K562 (cell line): ENCODE measurements at regions not wholly inside any gene's neighbourhood (a gene's known extent, or its start where the extent isn't known, plus 50 kb on each side); places are given as distances from the start of the nearest gene placed in this dataset.

Experiments
- ATAC-seq: fragments of 200-7000 bp; cut with Tn5 transposase; 3 replicates; pipeline ENCODE4 v1.9.1; 2020; ENCODE audit warnings: moderate library complexity
- BruUV-seq: library from RNA; stranded (reverse); fragments of 400-500 nt; replicated peaks from 2 replicates; lab custom pipeline; 2021; lab: Mats Ljungman, UMichigan
- CTCF ChIA-PET: fragments of 300-600 bp; formaldehyde crosslinking; extraction: SDS; loops from one replicate; lab custom pipeline; 2021; ENCODE audit warnings: low intra/inter-chr PET ratio; lab: Yijun Ruan, JAX
- POLR2A ChIA-PET: fragments of 300-600, 350-650 bp; sonication (Branson Sonifier 250); formaldehyde crosslinking; extraction: SDS; loops from one replicate; lab custom pipeline; 2021; ENCODE audit warnings: antibody characterized with exemption, inconsistent platforms; lab: Yijun Ruan, JAX
- DNase-seq, 4 experiments: peaks; one replicate each; pipeline versions ENCODE4 v3.0.0 to v3.0.0-alpha.2; 2011 to 2018; ENCODE audit warnings: low spot score in 3 of 4, mixed read lengths in 3 of 4; ENCODE audit errors: extremely low read depth in 1 of 4
- FAIRE-seq: peaks from 2 replicates; lab custom pipeline; 2011; peaks lifted over from hg19 to GRCh38; lab: Jason Lieb, UNC
- H2AFZ ChIP-seq: 2 replicates; pipeline ENCODE4 v1.6.0; 2011; ENCODE audit warnings: low read depth, low read length, control low read depth, inconsistent platforms
- H3K27ac ChIP-seq: fragments of 200-600 bp; 3 replicates; pipeline ENCODE4 v1.8.0; 2011; ENCODE audit warnings: low read depth, mild to moderate bottlenecking, control low read depth, inconsistent platforms, low read length, moderate library complexity, mixed read lengths; ENCODE audit errors: extremely low read depth
- H3K27me3 ChIP-seq, 2 experiments: fragments of 300-600 bp in 1 of 2; 2 replicates in 1 of 2; 3 replicates in 1 of 2; pipeline versions ENCODE4 v1.6.0 to v1.8.0; 2011; ENCODE audit warnings: inconsistent platforms in 2 of 2, low read length in 2 of 2, mild to moderate bottlenecking in 1 of 2, mixed read lengths in 1 of 2, moderate library complexity in 1 of 2; ENCODE audit not compliant: control insufficient read depth in 2 of 2, insufficient read depth in 2 of 2
- H3K36me3 ChIP-seq: fragments of 300-600 bp; 3 replicates; pipeline ENCODE4 v1.8.0; 2011; ENCODE audit warnings: mild to moderate bottlenecking, low read length, inconsistent platforms; ENCODE audit not compliant: control insufficient read depth, insufficient read depth
- H3K4me1 ChIP-seq, 2 experiments: fragments of 200-600 bp in 1 of 2; replicated peaks in 1 of 2; 2 replicates in 1 of 2; 3 replicates in 1 of 2; pipeline versions ENCODE4 v1.5.1 to v1.8.0; 2011; ENCODE audit warnings: inconsistent platforms in 2 of 2, low read length in 2 of 2, mild to moderate bottlenecking in 1 of 2, mixed read lengths in 1 of 2, moderate library complexity in 1 of 2; ENCODE audit not compliant: control insufficient read depth in 2 of 2, insufficient read depth in 2 of 2
- H3K4me2 ChIP-seq: 2 replicates; pipeline ENCODE4 v1.6.1; 2011; ENCODE audit warnings: low read length, control low read depth, inconsistent platforms, mixed read lengths; ENCODE audit not compliant: insufficient read depth
- H3K4me3 ChIP-seq: fragments of 200-600 bp; sonication (generic), shearing (Covaris generic); 2 replicates; pipeline ENCODE4 v1.5.1; 2016; ENCODE audit warnings: control low read depth, inconsistent platforms
- H3K79me2 ChIP-seq: fragments of 200-600 bp; 3 replicates; pipeline ENCODE4 v1.8.0; 2011; ENCODE audit warnings: low read length, inconsistent platforms; ENCODE audit not compliant: control insufficient read depth, insufficient read depth
- H3K9ac ChIP-seq, 2 experiments: 2 replicates each; pipeline versions ENCODE4 v1.6.0 to v1.6.1; 2011; ENCODE audit warnings: low read depth in 2 of 2, low read length in 2 of 2, control low read depth in 1 of 2, inconsistent platforms in 1 of 2, mild to moderate bottlenecking in 1 of 2, mixed read lengths in 1 of 2; ENCODE audit not compliant: insufficient read depth in 1 of 2
- H3K9me1 ChIP-seq: one replicate; pipeline ENCODE4 v1.6.0; 2011; ENCODE audit warnings: inconsistent platforms, mild to moderate bottlenecking, low read length, moderate library complexity; ENCODE audit not compliant: control insufficient read depth, insufficient read depth
- H3K9me3 ChIP-seq: replicated peaks from 2 replicates; pipeline ENCODE4 v1.5.1; 2011; ENCODE audit warnings: low read depth, low read length, inconsistent platforms; ENCODE audit not compliant: control insufficient read depth, insufficient read depth
- H4K20me1 ChIP-seq: replicated peaks from 2 replicates; pipeline ENCODE4 v1.6.1; 2011; ENCODE audit warnings: low read length, inconsistent platforms, mixed read lengths; ENCODE audit not compliant: control insufficient read depth, insufficient read depth
- CREB3 ChIP-seq: fragments of 450-650 bp; conservative IDR thresholded peaks from 2 replicates; pipeline ENCODE4 v1.6.1; 2016; ENCODE audit warnings: missing genetic modification characterization, low read depth, mild to moderate bottlenecking, missing compliant biosample characterization, moderate library complexity
- NBN ChIP-seq: fragments of 450-650 bp; IDR thresholded peaks from 2 replicates; pipeline ENCODE4 v1.6.1; 2016; ENCODE audit warnings: low read depth, mild to moderate bottlenecking
- NELFE ChIP-seq: IDR thresholded peaks from 2 replicates; pipeline ENCODE4 v1.6.1; 2011; ENCODE audit warnings: mild to moderate bottlenecking; ENCODE audit not compliant: insufficient read depth, insufficient read length
- PHF21A ChIP-seq: fragments of 450-650 bp; IDR thresholded peaks from 2 replicates; pipeline ENCODE4 v1.6.1; 2017; ENCODE audit warnings: low read depth, borderline replicate concordance
- PHTF2 ChIP-seq: fragments of 250-450 bp; sonication (Bioruptor Pico); IDR thresholded peaks from 2 replicates; pipeline ENCODE4 v1.5.0; 2021; ENCODE audit warnings: mild to moderate bottlenecking
- RAD21 ChIP-seq, 2 experiments: fragments of 250-450 bp in 1 of 2; fragments of 450-650 bp in 1 of 2; sonication (Bioruptor Pico) in 1 of 2; formaldehyde crosslinking in 1 of 2; IDR thresholded peaks in 1 of 2; conservative IDR thresholded peaks in 1 of 2; 2 replicates each; pipeline versions ENCODE4 v1.4.0 to v1.8.0; 2020 to 2022; ENCODE audit warnings: mild to moderate bottlenecking in 2 of 2, moderate library complexity in 1 of 2
- TAF7 ChIP-seq: fragments of 450-650 bp; IDR thresholded peaks from 2 replicates; pipeline ENCODE4 v1.6.1; 2016; ENCODE audit warnings: missing genetic modification characterization, missing compliant biosample characterization
- ZNF77 ChIP-seq: fragments of 250-450 bp; sonication (Bioruptor Pico); IDR thresholded peaks from 2 replicates; pipeline ENCODE4 v1.5.0; 2020
- in situ Hi-C: fragments of 300-500 bp; cut with MboI; formaldehyde crosslinking; loops from 4 replicates; pipeline ENCODE4 v1.15.0; 2018; ENCODE audit warnings: inconsistent platforms, mixed read lengths
- intact Hi-C: fragments of 100-400 bp; cut with micrococcal nuclease; formaldehyde crosslinking; loops from 2 replicates; pipeline ENCODE4 v1.14.2; 2022
- TF ChIP-seq, protein P1 (sequence below): fragments of 250-450 bp; sonication (Bioruptor Pico); IDR thresholded peaks from 2 replicates; pipeline ENCODE4 v1.9.0; 2021; ENCODE audit warnings: mild to moderate bottlenecking
- TF ChIP-seq, protein P2 (sequence below): fragments of 250-450 bp; sonication (Bioruptor Pico); IDR thresholded peaks from 2 replicates; pipeline ENCODE4 v1.4.0; 2020; ENCODE audit warnings: mild to moderate bottlenecking, moderate library complexity

DNA sequence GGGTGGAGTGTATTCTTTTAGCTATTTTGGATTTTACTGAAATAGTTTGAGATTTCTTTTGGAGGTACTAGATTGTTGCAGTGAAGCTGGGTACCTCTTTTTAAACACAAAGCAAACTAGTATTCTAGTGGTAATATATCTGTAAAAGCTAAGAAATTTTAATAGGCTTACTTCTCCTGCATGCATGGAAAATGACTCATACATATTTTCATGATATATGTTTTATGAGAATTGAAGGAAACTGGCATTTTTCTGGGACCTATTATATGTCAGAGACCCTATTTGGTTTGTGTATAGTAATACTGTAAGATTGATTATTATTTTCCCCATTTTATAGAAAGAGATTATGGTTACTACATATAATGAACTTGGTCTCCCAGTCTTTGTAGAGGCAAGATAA is 851.0 kb downstream of the DIPK2A start:
- no peaks in the 10 kb centered on the region for H3K79me2 ChIP-seq
- POLR2A ChIA-PET, result no interaction called here
- no peak for DNase-seq
- no peak overlapping the region for H2AFZ ChIP-seq
- H3K36me3 ChIP-seq, result no peaks in the 10 kb centered on the region
- H3K27ac ChIP-seq, result no peak overlapping the region
- no peak for FAIRE-seq
- H3K9ac ChIP-seq, result no peak overlapping the region
- intact Hi-C loops (no loop called here), in situ Hi-C loops (no loop called here)
- no peak overlapping the region for H3K4me3 ChIP-seq
- no TSS peak for BruUV-seq
- CTCF ChIA-PET, result no interaction called here
- TF ChIP-seq NBN (no peak), NELFE (no peak), RAD21 (CRISPR knock-in tag; conservative IDR thresholded peaks at IDR 0.05 in 1 of 2, IDR thresholded peaks at IDR 0.05 in 1 of 2) (no peak), TAF7 (tag) (no peak), ZNF77 (CRISPR knock-in tag) (no peak), PHF21A (no peak), CREB3 (tag) (no peak), PHTF2 (CRISPR knock-in tag) (no peak)
- TF ChIP-seq, protein P1, sequence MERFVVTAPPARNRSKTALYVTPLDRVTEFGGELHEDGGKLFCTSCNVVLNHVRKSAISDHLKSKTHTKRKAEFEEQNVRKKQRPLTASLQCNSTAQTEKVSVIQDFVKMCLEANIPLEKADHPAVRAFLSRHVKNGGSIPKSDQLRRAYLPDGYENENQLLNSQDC, result no peak
- TF ChIP-seq, protein P2, sequence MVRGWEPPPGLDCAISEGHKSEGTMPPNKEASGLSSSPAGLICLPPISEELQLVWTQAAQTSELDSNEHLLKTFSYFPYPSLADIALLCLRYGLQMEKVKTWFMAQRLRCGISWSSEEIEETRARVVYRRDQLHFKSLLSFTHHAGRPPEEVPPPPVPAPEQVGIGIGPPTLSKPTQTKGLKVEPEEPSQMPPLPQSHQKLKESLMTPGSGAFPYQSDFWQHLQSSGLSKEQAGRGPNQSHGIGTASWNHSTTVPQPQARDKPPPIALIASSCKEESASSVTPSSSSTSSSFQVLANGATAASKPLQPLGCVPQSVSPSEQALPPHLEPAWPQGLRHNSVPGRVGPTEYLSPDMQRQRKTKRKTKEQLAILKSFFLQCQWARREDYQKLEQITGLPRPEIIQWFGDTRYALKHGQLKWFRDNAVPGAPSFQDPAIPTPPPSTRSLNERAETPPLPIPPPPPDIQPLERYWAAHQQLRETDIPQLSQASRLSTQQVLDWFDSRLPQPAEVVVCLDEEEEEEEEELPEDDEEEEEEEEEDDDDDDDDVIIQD, result no peak
- no peaks in the 10 kb centered on the region for H4K20me1 ChIP-seq
- no peaks in the 10 kb centered on the region for H3K9me3 ChIP-seq
- H3K9me1 ChIP-seq, result no peaks in the 10 kb centered on the region
- no peak overlapping the region for H3K4me2 ChIP-seq
- H3K27me3 ChIP-seq, result no peaks in the 10 kb centered on the region
- no peaks in the 10 kb centered on the region for H3K4me1 ChIP-seq
- ATAC-seq, result no peak
